ENCODE measurements at regions not wholly inside any gene's neighbourhood (a gene's known extent, or its start where the extent isn't known, plus 50 kb on each side); places are given as distances from the start of the nearest gene placed in this dataset.

DNA sequence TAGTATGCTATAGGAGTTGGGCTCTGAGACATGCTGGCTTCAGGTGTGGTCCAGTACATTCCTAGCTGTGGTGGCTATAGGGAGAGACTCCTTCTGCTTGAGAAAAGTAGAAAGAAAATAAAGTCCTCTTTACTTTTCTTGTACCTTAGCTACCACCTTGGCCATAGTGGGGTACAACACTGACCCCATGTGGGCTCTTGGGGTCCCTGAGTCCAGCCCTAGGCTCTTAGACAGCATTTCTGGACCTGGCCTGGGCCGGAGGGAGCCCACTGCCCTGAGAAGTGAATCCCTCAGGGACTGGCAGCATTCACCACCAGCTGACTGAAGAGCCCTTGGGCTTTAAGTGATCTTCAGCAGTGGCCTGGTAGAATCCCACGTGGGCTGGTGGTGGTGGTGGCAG, 143.1 kb downstream of the SYT10 start:
- TF ChIP-seq, protein P1, sequence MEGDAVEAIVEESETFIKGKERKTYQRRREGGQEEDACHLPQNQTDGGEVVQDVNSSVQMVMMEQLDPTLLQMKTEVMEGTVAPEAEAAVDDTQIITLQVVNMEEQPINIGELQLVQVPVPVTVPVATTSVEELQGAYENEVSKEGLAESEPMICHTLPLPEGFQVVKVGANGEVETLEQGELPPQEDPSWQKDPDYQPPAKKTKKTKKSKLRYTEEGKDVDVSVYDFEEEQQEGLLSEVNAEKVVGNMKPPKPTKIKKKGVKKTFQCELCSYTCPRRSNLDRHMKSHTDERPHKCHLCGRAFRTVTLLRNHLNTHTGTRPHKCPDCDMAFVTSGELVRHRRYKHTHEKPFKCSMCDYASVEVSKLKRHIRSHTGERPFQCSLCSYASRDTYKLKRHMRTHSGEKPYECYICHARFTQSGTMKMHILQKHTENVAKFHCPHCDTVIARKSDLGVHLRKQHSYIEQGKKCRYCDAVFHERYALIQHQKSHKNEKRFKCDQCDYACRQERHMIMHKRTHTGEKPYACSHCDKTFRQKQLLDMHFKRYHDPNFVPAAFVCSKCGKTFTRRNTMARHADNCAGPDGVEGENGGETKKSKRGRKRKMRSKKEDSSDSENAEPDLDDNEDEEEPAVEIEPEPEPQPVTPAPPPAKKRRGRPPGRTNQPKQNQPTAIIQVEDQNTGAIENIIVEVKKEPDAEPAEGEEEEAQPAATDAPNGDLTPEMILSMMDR (IDR thresholded peaks at IDR 0.05; ENCODE audit: low read depth, low read length) = no peak
- no peak for TF ChIP-seq EZH2phosphoT487 (IDR thresholded peaks at IDR 0.05; ENCODE audit: low read depth)
